Upper lobe of right lung (tissue), 1 donor: ENCODE measurements at regions not wholly inside any gene's neighbourhood (a gene's known extent, or its start where the extent isn't known, plus 50 kb on each side); places are given as distances from the start of the nearest gene placed in this dataset.

Experiments used
- ATAC-seq: fragments of 200-7000 bp; cut with Tn5 transposase; one replicate; pipeline ENCODE4 v1.9.1; 2020; ENCODE audit warnings: mild to moderate bottlenecking, moderate library complexity
- DNase-seq: peaks from one replicate; pipeline ENCODE4 v3.0.0-alpha.2; 2020
- H3K27ac ChIP-seq: fragments of 200-600 bp; one replicate; pipeline ENCODE4 v1.8.0; 2022
- H3K27me3 ChIP-seq: fragments of 200-600 bp; one replicate; pipeline ENCODE4 v1.8.0; 2022; ENCODE audit warnings: mild to moderate bottlenecking
- H3K36me3 ChIP-seq: fragments of 200-600 bp; one replicate; pipeline ENCODE4 v1.8.0; 2022
- H3K4me1 ChIP-seq: fragments of 200-600 bp; one replicate; pipeline ENCODE4 v1.8.0; 2022
- H3K4me3 ChIP-seq: fragments of 200-600 bp; one replicate; pipeline ENCODE4 v1.8.0; 2022; ENCODE audit warnings: mild to moderate bottlenecking
- H3K9me3 ChIP-seq: fragments of 200-600 bp; one replicate; pipeline ENCODE4 v1.8.0; 2022
- intact Hi-C: fragments of 100-400 bp; cut with DNase I; formaldehyde crosslinking; loops from one replicate; pipeline ENCODE4 v1.11.0; 2022
- TF ChIP-seq, protein P1 (sequence below): fragments of 200-600 bp; IDR thresholded peaks from one replicate; pipeline ENCODE4 v1.8.0; 2022; ENCODE audit warnings: antibody characterized with exemption
- donor health status: DM: no; HTN: yes; CAD: no; lungs with severe emphysema.

DNA sequence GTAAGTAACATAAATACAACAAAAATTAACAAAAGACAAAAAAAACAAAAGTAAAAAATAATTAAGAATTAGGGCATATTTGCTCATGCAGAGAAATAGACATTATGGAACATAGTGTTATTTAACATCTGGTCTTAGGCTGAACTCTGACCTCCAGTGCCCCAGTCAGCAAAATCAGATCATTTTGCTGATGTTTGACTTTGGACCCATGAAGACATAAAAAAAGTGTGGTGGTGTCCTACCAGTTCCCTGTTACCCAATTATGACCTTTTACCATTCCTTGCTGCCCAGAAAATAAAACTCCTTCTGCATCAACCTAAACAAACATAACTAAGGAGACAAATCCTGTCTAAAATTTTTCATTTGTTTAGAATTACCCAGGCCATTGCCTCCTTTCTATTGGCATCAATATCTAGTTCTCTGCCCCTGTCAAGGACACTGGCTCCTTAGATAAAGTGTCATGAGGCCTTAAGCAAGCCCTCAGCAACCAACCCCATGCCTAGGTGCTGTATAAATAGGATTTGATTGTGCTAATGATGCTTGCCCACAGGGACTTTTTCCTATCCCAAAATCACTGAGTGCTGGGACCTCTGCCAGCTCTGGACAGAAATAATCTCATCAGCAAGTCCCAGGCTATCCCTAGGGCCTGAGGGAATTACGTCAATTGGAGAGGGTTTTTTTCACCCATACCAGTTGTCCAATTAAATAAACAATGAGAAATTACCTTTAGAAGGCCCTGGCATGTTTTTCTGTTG is 334.5 kb upstream of the UMPS start:
- Histone ChIP-seq H3K4me3 (no peak overlapping the region), H3K4me1 (no peaks in the 10 kb centered on the region), H3K27ac (no peak overlapping the region), H3K36me3 (no peaks in the 10 kb centered on the region), H3K27me3 (no peaks in the 10 kb centered on the region), H3K9me3 (no peaks in the 10 kb centered on the region)
- DNase-seq (no peak), ATAC-seq (no peak)
- TF ChIP-seq, protein P1, sequence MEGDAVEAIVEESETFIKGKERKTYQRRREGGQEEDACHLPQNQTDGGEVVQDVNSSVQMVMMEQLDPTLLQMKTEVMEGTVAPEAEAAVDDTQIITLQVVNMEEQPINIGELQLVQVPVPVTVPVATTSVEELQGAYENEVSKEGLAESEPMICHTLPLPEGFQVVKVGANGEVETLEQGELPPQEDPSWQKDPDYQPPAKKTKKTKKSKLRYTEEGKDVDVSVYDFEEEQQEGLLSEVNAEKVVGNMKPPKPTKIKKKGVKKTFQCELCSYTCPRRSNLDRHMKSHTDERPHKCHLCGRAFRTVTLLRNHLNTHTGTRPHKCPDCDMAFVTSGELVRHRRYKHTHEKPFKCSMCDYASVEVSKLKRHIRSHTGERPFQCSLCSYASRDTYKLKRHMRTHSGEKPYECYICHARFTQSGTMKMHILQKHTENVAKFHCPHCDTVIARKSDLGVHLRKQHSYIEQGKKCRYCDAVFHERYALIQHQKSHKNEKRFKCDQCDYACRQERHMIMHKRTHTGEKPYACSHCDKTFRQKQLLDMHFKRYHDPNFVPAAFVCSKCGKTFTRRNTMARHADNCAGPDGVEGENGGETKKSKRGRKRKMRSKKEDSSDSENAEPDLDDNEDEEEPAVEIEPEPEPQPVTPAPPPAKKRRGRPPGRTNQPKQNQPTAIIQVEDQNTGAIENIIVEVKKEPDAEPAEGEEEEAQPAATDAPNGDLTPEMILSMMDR = no peak
- intact Hi-C loops = no loop called here

DNA sequence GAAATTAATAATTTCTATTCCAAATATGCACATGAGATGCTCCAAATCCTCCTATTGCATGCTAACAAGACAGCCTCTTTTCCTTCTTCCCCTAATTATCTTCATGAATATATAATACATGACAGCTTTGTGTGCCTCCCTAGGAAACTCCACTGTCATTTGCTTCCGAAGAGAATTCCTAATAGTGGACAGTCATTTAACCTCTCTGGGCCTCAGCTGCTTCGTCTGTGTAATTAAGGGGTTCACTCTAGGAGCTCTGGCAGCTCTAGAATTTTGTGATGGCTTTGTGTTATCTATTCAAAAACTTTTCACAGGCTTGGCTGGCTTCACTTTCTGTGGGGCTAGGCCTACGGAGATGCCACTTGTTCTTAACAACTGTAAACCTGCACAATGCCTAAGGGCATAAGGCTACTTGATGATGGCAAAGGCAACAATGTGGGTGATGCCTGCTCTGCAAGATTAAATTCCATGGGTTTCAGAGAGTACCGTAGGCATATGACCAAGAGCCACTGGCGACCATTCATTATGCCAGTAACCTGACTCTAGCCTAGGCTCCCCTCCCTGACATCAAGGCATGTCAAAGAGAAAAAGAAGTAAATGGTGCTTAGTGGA is 333.8 kb upstream of the UMPS start:
- Histone ChIP-seq H3K4me3 (no peak overlapping the region), H3K9me3 (no peaks in the 10 kb centered on the region), H3K27me3 (no peaks in the 10 kb centered on the region), H3K27ac (no peak overlapping the region), H3K36me3 (no peaks in the 10 kb centered on the region), H3K4me1 (no peaks in the 10 kb centered on the region)
- TF ChIP-seq, protein P1 = no peak
- no peak for DNase-seq
- intact Hi-C loops = no loop called here
- ATAC-seq = no peak

DNA sequence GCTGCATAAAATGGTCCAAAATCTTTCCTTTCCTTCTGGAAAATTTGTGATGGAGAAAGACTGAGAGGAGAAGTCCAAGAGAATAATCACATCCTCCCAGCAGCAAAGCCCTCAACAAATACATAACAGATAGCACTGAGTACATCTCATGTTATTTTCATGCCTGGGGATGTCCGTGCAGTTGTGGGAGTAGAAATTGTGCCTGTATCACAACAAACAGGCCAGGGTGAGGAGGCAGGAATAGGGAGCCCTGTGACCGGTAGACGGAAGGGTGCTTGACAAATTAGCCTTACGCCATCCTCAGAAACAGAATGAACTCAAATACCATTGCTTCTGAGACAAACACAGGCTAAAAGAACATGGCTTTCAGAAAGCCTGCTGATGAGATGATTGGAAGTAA is 333.2 kb upstream of the UMPS start:
- TF ChIP-seq, protein P1 = no peak
- no peak overlapping the region for H3K4me3 ChIP-seq
- no peaks in the 10 kb centered on the region for H3K36me3 ChIP-seq
- no peaks in the 10 kb centered on the region for H3K27me3 ChIP-seq
- H3K27ac ChIP-seq = no peak overlapping the region
- intact Hi-C loops = no loop called here
- no peak for ATAC-seq
- DNase-seq = no peak
- H3K9me3 ChIP-seq = no peaks in the 10 kb centered on the region
- no peaks in the 10 kb centered on the region for H3K4me1 ChIP-seq

DNA sequence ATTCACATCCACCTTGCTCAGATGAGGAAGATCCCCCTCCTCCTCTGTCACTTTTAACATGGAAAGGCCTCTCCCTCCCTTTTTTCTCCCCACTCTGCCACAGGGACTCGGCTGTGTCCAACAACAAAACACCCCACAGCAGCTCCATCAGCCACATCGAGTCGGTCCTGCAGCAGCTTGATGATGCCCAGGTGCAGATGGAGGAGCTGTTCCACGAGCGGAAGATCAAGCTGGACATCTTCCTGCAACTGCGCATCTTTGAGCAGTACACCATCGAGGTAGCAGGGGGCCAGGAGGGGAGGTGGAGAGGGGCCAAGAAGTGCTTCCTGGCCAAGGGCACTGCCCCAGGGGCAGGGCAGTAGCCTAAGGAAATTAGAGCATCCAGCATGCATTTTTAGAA is 331.7 kb upstream of the UMPS start:
- Histone ChIP-seq H3K9me3 (no peaks in the 10 kb centered on the region), H3K4me1 (no peaks in the 10 kb centered on the region), H3K36me3 (no peaks in the 10 kb centered on the region), H3K27ac (no peak overlapping the region), H3K27me3 (no peaks in the 10 kb centered on the region), H3K4me3 (no peak overlapping the region)
- ATAC-seq (no peak), DNase-seq (no peak)
- TF ChIP-seq, protein P1 = no peak
- intact Hi-C loops = no loop called here

DNA sequence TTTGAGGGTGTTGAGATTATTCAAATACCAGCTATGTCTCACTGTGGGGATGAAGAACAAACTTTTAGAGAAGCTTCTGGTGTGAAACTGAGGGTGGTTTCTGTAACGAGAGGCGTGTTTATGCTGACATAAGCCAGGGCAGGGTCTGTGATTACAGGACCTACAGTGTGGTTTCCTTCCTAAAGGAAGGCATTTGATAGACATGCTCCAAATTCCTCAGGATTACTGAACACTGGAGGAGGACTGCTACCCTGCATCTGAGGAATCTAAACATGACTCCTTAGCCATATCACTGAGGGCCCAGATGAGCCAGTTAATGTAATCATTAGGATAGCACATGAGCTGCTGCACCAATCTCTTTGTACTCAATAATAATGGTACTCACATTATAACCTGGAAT is 328.4 kb upstream of the UMPS start:
- DNase-seq (no peak), ATAC-seq (no peak)
- Histone ChIP-seq H3K4me3 (no peak overlapping the region), H3K27ac (no peak overlapping the region), H3K27me3 (no peaks in the 10 kb centered on the region), H3K36me3 (no peaks in the 10 kb centered on the region), H3K9me3 (no peaks in the 10 kb centered on the region), H3K4me1 (no peaks in the 10 kb centered on the region)
- TF ChIP-seq, protein P1 = no peak
- intact Hi-C loops = no loop called here
